Aorta (tissue), 5 donors: ENCODE measurements at regions not wholly inside any gene's neighbourhood (a gene's known extent, or its start where the extent isn't known, plus 50 kb on each side); places are given as distances from the start of the nearest gene placed in this dataset.
A peak's percentile ranks its signal among the peaks of the same experiment; 100 is the strongest.

Experiments
- ATAC-seq: fragments of 200-7000 bp; cut with Tn5 transposase; one replicate; pipeline ENCODE4 v1.9.1; 2022; ENCODE audit warnings: moderate library complexity; ENCODE audit not compliant: low FRiP score
- DNase-seq, 2 donors: peaks; one replicate each; pipeline ENCODE4 v3.0.0-alpha.2; 2020
- H3K27ac ChIP-seq, 2 donors: one replicate each; pipeline ENCODE4 v1.5.1; 2013; ENCODE audit warnings: low read length in 2 of 2, mild to moderate bottlenecking in 2 of 2, moderate library complexity in 2 of 2, control low read depth in 1 of 2, inconsistent platforms in 1 of 2, low read depth in 1 of 2
- H3K27me3 ChIP-seq, 2 donors: one replicate each; pipeline ENCODE4 v1.6.1; 2013; ENCODE audit warnings: control low read depth in 1 of 2, low read length in 1 of 2, mild to moderate bottlenecking in 1 of 2, moderate library complexity in 1 of 2; ENCODE audit not compliant: insufficient read depth in 2 of 2, control insufficient read depth in 1 of 2
- H3K36me3 ChIP-seq, 2 donors: one replicate each; pipeline ENCODE4 v1.6.1; 2013; ENCODE audit warnings: control low read depth in 1 of 2, low read length in 1 of 2, mild to moderate bottlenecking in 1 of 2; ENCODE audit not compliant: insufficient read depth in 2 of 2, control insufficient read depth in 1 of 2
- H3K4me1 ChIP-seq, 2 donors: one replicate each; pipeline ENCODE4 v1.6.1; 2013; ENCODE audit warnings: low read length in 2 of 2, control low read depth in 1 of 2, mild to moderate bottlenecking in 1 of 2, moderate library complexity in 1 of 2; ENCODE audit not compliant: insufficient read depth in 2 of 2, control insufficient read depth in 1 of 2
- H3K4me3 ChIP-seq, 2 donors: one replicate each; pipeline ENCODE4 v1.5.1; 2013; ENCODE audit warnings: low read length in 2 of 2, control low read depth in 1 of 2, mild to moderate bottlenecking in 1 of 2
- H3K9me3 ChIP-seq: one replicate; pipeline ENCODE4 v1.6.1; 2013; ENCODE audit warnings: mild to moderate bottlenecking, low read length; ENCODE audit not compliant: control insufficient read depth
- WGBS, 2 donors: extraction: QIAGEN DNeasy Blood & Tissue Kit; methylation state at CpG; one replicate each; pipeline ENCODE4 v1.1.7; 2013; 5-methylcytosine and 5-hydroxymethylcytosine counted together
- intact Hi-C, 2 donors: fragments of 100-400 bp; cut with DNase I; formaldehyde crosslinking; loops; one replicate each; pipeline versions ENCODE4 v1.14.2 to v1.15.0; 2022
- donor health status: healthy with polysubstance abuse.
- donor health status: Bipolar disorder and iron deficiency.
- donor health status: DM: no; HTN: no; CAD: no.
- donor health status: DM: no; HTN: no; CAD: no.
- donor health status: DM: yes; HTN: yes; CAD: no.

DNA sequence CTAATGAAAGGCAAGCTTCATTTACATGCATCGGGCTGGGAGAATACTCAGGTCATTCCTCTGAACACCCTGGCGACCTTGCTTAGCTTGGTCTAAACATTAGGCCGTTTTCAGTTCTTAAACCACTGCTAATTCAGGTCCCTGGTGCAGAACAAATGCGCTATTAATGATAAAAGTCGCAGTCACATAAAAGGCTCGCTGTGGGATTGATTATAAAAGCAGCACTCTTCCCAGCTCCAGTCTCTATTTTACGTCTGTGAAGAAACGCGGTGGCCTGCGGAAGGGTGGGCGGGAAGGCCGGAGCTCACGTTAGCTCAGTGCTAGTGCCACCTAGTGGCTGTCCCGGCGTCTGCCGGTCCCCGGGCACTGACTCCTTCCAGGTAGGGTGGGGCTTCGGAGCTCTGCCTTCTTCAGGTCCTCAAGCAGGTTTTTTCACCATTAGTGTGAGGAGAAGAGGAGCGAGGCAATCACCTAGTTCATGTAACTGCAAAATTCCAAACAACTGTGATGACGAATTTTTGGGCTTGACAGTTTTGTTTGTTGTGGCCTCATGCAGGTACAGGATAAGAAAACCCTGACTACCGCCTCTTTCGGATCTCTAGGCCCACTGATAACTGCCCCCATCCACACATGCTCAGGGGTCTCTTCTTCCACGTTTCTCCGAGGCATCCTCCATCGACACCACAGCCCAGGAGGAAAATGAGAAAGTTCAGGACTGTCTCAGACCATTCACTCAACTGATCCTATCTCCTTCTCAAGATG lies 66.5 kb upstream of the CLMP start:
- H3K27ac ChIP-seq = no peak overlapping the region
- intact Hi-C loops = loop anchor here in 1 of 2 donors (5.0 kb wide), 1 partner anchor 159 kb away; no protein-coding TSS in a partner anchor

DNA sequence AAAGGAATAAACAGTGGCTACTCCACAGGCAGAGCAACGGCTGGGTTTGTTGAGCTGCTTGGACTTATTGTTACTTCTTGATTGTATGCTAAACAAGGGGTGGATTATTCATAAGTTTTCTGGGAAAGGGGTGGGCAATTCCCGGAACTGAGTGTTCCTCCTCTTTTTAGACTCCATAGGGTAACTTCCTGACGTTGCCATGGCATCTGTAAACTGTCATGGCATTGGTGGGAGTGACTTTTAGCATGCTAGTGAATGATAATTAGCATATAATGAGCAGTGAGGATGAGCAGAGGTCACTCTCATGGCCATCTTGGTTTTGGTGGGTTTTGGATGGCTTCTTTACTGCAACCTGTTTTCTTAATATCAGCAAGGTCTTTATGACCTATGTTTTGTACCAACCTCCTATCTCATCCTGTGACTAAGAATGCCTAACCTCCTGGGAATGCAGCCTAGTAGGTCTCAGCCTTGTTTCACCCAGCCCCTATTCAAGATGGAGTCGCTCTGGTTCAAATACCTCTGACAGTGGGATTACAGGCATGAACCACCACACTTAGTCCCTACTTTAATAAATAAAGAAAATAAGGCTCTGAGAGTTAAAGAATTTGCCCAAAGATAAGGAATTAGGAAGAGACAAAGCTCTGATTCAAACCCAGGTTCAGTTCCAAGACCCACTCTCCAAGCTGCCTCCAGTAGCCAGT lies 65.6 kb upstream of the CLMP start:
- no peaks in the 10 kb centered on the region for H3K9me3 ChIP-seq
- ATAC-seq (no peak), DNase-seq (no peak)
- no peak overlapping the region for H3K4me3 ChIP-seq
- no peaks in the 10 kb centered on the region for H3K27me3 ChIP-seq
- 87 to 88% methylated on average over 4 of the region's 4 CpGs for WGBS, 2 donors
- H3K36me3 ChIP-seq = no peaks in the 10 kb centered on the region
- intact Hi-C loops = loop anchor here in 1 of 2 donors (5.0 kb wide), 1 partner anchor 158 kb away; no protein-coding TSS in a partner anchor
- H3K4me1 ChIP-seq = no peaks in the 10 kb centered on the region
- no peak overlapping the region for H3K27ac ChIP-seq

More for the DNA sequence above, 66.5 kb upstream of the CLMP start:
- H3K4me1 ChIP-seq = no peaks in the 10 kb centered on the region
- 13 to 15% methylated on average over 25 of the region's 25 CpGs for WGBS, 2 donors
- H3K36me3 ChIP-seq = no peaks in the 10 kb centered on the region
- no peak overlapping the region for H3K4me3 ChIP-seq
- no peaks in the 10 kb centered on the region for H3K9me3 ChIP-seq
- DNase-seq (peak; percentile 83 to 94), ATAC-seq (peak; percentile 91)
- no peaks in the 10 kb centered on the region for H3K27me3 ChIP-seq

DNA sequence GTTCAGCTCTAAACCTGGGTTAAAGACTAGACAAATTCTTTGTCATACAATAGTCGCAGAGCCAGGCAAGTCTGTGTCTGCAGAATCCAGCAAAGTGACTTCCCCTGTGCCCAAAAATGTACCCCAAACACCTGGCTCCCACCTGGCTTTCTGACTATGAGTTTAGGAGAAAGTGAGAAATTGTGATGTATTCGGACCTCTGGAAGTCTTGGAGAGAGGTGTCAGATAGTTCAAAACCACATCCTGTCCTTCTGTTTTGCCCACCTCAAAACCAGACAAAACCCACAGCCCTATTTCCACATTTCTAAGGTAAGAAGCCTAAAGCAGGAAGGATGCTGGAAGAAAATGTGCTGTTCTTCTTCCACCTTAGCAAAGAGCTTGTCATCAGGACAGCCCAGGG lies 63.8 kb upstream of the CLMP start:
- ATAC-seq (no peak), DNase-seq (no peak)
- Histone ChIP-seq H3K36me3 (no peaks in the 10 kb centered on the region), H3K9me3 (no peaks in the 10 kb centered on the region), H3K27me3 (no peaks in the 10 kb centered on the region), H3K27ac (no peak overlapping the region), H3K4me3 (no peak overlapping the region), H3K4me1 (no peaks in the 10 kb centered on the region)
- WGBS, 2 donors = 80 to 95% methylated on average over 2 of the region's 2 CpGs
- intact Hi-C loops = no loop called here

DNA sequence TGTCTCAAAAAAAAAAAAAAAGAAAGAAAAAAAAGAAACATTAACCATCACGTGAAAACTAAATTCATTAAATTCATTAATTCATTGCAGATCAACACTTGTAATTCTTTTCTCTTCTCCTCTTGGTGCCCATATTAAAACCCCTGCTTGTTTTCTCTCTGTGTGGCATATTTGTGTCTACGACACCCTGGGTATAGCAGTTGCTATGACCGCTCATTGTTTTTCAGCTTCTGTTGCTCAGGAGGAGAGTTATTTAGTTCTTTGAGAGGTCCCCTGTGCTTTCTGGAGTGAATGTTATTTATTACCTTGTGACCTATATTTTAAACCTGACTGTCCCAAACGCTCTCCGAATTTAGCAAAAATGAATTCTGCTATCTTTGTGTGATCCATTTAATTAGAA lies 62.3 kb upstream of the CLMP start:
- 91% methylated on average over 5 of the region's 5 CpGs for WGBS, 2 donors
- ATAC-seq = no peak
- Histone ChIP-seq H3K4me1 (no peaks in the 10 kb centered on the region), H3K4me3 (no peak overlapping the region), H3K9me3 (no peaks in the 10 kb centered on the region), H3K27ac (no peak overlapping the region), H3K27me3 (no peaks in the 10 kb centered on the region), H3K36me3 (no peaks in the 10 kb centered on the region)
- no peak for DNase-seq
- intact Hi-C loops = no loop called here

DNA sequence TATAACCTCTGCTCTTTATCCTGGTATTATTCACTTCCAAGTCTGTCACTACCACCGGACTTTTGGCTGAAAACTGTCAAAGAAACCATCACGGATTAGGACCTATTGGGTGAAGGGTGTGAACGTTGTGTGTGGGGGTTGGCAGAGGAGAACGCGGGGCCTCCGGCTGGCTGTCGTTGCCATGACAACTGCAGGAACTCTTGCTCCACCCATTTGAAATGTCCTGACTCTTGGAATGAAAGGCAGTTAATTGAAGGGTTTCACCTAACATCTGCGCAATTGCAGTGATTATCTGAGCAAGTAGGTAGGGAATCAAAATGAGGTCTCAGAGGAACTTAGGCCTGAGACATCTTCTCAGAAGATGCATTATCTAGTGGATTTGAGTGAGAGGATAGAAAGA lies 60.9 kb upstream of the CLMP start:
- ATAC-seq (no peak), DNase-seq (no peak)
- no peak overlapping the region for H3K4me3 ChIP-seq
- no peak overlapping the region for H3K27ac ChIP-seq
- H3K4me1 ChIP-seq = no peaks in the 10 kb centered on the region
- no peaks in the 10 kb centered on the region for H3K9me3 ChIP-seq
- no peaks in the 10 kb centered on the region for H3K36me3 ChIP-seq
- WGBS, 2 donors = 50 to 54% methylated on average over 8 of the region's 8 CpGs
- H3K27me3 ChIP-seq = no peaks in the 10 kb centered on the region
- intact Hi-C loops = no loop called here

DNA sequence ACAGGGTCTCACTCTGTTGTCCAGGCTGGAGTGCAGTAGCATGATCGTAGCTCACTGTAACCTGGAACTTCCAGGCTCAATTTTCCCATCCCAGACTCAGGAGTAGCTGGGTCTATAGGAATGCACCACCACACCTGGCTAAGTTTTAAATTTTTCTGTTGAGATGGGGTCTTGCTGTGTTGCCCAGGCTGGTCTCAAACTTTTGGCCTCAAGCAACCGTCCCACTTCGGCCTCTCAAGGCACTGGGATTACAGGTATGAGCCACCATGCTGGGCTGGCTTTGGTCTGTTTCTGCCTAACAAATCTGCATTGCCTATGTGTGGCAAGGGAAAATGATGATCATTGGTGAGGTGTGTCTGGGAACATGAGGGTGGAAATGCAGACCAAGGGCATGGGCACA lies 59.3 kb upstream of the CLMP start:
- H3K4me3 ChIP-seq = no peak overlapping the region
- ATAC-seq = no peak
- no peaks in the 10 kb centered on the region for H3K9me3 ChIP-seq
- no peaks in the 10 kb centered on the region for H3K27me3 ChIP-seq
- no peak overlapping the region for H3K27ac ChIP-seq
- 93 to 96% methylated on average over 3 of the region's 3 CpGs for WGBS, 2 donors
- no peaks in the 10 kb centered on the region for H3K4me1 ChIP-seq
- intact Hi-C loops = no loop called here
- DNase-seq = no peak
- no peaks in the 10 kb centered on the region for H3K36me3 ChIP-seq

DNA sequence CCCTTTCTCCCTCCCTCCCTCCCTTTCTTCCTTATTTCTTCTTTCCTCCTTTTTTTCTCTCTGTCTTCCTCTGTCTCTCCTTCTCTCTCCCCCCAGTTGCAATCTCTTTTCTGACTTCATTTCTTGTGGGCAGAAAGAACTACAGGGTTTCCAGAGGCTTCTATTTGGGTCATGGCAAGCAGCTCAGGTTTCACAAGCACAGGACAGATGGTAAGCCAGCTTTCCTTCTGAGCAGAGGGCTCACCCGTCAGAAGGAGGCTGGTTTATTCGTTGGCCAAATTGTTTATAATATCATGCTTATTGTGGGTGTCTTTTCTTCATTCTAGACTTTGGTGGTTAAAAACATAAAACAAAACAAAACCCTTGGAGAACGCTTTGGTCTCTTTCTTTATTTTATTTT lies 58.9 kb upstream of the CLMP start:
- Histone ChIP-seq H3K36me3 (no peaks in the 10 kb centered on the region), H3K27ac (no peak overlapping the region), H3K27me3 (no peaks in the 10 kb centered on the region), H3K9me3 (no peaks in the 10 kb centered on the region), H3K4me1 (no peaks in the 10 kb centered on the region), H3K4me3 (no peak overlapping the region)
- DNase-seq (no peak), ATAC-seq (no peak)
- WGBS, 2 donors = 75 to 76% methylated on average over 3 of the region's 3 CpGs
- intact Hi-C loops = no loop called here

DNA sequence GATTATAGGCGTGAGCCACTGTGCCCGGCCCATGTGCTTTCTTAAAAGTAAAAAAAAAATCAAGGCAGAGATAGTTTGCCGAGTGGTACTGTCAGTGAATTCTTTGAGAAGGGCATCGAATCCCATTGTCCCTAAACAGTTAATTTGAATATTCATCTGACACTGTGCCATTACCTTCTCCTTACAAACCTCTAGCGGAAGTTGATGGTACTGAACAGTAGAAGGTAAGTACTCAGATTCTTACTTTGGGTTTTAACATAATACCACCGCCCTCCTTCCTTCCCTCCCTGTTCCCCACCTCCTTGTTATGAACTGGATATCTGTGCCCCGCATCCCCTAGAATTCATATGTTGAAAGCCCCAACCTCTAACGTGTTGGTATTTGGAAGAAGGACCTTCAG lies 58.2 kb upstream of the CLMP start:
- Histone ChIP-seq H3K36me3 (no peaks in the 10 kb centered on the region), H3K4me1 (no peaks in the 10 kb centered on the region), H3K27ac (no peak overlapping the region), H3K4me3 (no peak overlapping the region), H3K9me3 (no peaks in the 10 kb centered on the region), H3K27me3 (no peaks in the 10 kb centered on the region)
- WGBS, 2 donors = 89 to 92% methylated on average over 8 of the region's 8 CpGs
- ATAC-seq = no peak
- DNase-seq = no peak
- intact Hi-C loops = no loop called here
